Ammon's horn (tissue), 1 donor: ENCODE measurements at regions not wholly inside any gene's neighbourhood (a gene's known extent, or its start where the extent isn't known, plus 50 kb on each side); places are given as distances from the start of the nearest gene placed in this dataset.
A peak's percentile ranks its signal among the peaks of the same experiment; 100 is the strongest.
"Not testable (repeated sequence)": the region's sequence is repeated elsewhere in the genome, so short reads cannot be mapped to it uniquely, and the experiment has no call there.

Source experiments
- DNase-seq: peaks from one replicate; pipeline ENCODE4 v3.0.0-alpha.2; 2016; ENCODE audit warnings: low spot score

- no peak for DNase-seq
Observed at GRCh38 chr16:54985156-54985555, 54.5 kb downstream of the IRX5 start.

GRCh38 chr16:54985668-54986067 lies 55.0 kb downstream of the IRX5 start:
- DNase-seq: no peak

DNA sequence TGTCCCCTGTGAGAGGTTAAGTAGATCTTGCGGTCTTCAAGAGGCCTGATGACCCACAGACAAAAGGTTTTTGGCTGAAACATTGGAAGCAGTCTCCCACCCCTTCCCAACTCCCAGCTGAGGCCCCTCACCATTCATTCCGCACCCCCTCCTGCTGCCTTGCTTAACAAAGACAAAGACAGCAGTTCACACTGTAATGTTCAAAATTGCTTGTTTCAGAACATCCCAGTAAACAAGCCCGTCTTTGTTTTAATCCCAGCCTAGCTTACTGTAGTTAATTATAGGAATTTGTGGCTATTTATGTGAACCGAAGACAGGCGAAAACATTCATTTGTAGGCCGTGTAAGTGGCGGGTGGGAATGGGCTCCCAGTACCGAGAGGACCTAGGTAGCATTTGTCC lies 55.7 kb downstream of the IRX5 start:
- DNase-seq: peak; percentile 11

- peak; percentile 46 for DNase-seq
Observed at GRCh38 chr16:54987081-54987480, 56.4 kb downstream of the IRX5 start.

DNA sequence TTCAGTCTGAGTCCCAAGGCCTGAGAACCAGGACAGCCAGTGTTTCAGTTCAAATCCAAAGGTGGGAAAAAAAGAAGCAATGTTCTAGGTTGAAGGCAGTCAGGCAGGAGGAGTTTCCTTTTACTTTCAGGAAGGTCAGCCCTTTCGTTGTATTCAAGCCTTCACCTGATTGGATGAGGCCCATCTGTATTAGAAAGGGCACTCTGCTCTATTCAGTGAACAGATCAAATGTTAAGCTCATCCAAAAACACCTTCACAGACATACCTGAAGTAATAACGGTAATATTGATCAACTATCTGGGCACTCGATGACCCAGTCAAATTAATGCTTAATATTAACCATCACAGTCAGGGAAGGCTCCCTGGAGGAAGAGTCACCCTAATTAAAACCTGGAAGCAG lies 60.9 kb downstream of the IRX5 start:
- DNase-seq: no peak

- DNase-seq: not testable (repeated sequence)
Observed at GRCh38 chr16:54991946-54992345, 61.3 kb downstream of the IRX5 start.

DNA sequence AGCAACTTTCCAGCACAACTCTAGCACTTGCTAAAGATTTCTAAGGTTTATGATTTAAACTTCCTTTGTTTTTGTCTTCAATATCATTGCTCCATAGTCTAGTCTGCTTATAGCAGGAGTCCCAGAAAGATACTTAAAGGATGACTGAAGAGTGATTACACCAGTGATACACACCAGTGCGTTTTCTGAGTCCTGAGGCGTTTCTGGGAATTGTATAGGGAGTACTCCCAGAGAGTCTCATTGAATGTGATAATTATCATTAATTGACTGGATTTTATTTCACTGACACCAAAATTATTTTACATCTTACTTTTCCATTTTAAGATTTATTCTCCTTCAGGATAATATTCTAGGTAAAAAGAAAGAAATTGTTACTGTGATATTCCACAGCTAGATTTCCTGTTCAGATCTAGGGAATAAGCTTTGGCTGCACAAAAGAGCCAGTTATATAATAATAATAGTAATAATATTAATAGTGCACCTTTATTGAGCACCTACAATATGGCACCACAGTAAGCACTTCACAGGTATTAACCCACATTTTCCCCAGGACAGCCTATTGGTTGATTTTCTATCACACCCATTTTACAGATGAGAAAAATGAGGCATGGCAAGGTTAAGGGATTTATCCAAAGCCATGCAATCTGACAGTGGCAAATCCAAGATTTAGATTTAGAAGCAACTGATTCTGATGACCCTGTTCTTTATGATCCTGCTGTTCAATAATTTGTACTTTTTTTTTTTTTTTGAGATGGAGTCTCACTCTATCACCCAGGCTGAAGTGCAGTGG lies 62.6 kb downstream of the IRX5 start:
- DNase-seq: no peak

- no peak for DNase-seq
Observed at GRCh38 chr16:54996186-54996585, 65.5 kb downstream of the IRX5 start.

DNA sequence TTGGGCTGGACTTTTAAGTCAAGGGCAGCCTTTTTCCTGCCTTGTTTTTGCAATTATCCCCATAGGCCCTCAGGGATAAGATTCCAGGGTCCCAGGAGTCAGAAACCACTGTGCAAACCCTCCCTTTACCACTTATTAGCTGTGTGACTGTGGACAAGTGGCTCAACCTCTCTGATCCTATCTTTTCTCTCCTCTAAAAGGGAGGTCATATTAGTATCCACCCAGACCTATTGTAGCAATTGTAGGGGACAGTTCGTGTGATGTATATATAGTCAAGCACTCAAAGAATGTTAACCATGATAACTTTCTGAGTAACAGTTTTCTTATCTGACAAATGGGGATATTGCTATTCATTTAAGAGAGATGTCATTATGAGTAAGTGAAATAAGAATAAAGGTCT lies 68.2 kb downstream of the IRX5 start:
- DNase-seq: no peak

DNA sequence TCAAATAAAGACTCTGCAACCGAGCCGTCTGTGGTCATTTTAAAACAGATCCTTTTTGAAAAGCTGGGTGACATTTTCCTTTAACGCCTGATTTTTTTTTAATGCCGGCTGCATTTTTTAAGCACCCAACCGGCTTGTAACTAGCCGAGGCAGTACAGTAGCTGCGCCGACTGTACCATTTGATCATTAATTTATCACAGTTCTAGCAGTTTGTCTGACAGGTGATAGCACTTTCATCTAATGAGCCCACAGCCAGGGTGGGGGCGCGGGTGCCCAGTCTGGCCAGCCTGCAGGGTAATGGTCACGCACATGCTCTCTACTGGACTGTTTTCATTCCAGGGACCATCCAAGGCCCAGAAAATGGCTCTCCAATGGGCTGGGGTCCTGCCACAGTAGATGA lies 68.8 kb downstream of the IRX5 start:
- DNase-seq: no peak

DNA sequence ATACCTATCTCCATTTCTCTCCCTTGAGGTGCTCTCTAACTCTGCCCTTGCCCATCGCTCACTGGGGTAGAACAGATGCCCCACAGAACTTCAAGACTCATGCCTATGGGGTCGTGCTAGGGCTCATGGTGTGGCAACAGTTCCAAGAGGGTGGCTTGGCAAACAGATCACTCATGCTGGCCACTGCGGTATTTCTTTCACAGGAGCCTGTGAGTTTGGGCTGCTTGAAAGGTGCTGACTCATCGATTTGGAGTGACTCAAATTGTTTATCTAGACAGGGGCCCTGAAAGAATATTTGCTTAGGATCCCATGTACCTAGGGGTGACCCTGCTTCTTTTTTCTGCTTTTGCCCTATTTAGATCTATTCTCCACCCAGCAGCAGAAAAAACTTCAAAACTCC lies 69.9 kb downstream of the IRX5 start:
- no peak for DNase-seq

DNA sequence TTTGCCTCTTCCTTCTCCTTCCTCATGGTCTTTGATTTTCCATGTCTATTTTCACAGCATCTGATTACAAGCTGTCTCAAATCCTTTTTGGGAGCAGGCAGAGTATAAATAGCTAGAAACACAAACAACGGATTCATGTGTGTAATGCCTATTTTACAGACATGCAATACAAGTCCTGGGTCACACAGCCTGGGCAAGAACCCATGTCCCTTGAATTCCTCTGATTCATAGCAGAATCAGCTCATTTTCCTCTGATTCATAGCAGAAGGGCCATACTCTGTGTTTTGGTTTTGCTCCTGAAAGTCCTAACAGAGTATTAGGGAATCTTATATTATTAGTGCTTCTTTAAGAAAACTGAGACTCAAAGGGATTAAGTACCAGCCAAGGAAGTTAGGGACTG lies 71.3 kb downstream of the IRX5 start:
- no peak for DNase-seq

DNA sequence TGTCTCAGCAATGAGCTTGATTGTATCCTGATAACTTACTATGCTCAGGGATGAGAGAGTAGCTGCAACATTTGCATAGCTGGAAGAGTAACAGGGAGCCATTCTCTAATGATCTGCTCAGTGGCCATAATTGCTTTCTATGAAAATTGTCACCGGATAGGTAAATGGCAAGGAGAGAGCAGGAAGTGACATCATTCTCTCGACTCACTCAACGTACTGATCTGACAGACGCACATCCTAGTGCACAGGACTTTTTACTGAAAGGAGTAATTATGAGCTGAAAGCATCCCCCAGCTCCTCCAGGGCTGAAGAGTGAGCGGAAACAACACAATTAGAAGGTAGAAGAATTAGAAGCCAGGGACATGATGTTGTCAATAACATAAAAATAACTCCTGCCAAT lies 71.8 kb downstream of the IRX5 start:
- no peak for DNase-seq

DNA sequence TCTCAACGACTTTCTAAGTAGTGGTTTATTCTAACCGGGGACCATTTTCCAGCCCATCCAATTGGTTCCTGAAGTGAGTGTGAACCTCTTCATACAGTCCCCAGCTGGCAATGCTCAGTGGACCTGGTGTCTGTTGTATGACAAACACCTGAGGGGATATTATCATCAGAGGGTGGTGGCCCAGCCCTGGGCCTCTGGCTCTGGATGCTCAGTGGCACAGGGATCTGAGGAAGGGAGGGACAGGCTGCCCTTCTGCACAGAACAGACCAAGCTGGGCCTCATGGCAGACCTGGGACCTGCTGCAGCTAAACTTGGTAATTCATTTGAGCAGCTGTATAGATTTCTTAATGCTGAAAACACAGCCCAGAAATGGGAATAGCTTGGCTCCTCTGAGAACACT lies 72.6 kb downstream of the IRX5 start:
- no peak for DNase-seq

- peak; percentile 12 for DNase-seq
Observed at GRCh38 chr16:55003916-55004315, 73.3 kb downstream of the IRX5 start.

- no peak for DNase-seq
Observed at GRCh38 chr16:55007504-55007903, 76.8 kb downstream of the IRX5 start.

DNA sequence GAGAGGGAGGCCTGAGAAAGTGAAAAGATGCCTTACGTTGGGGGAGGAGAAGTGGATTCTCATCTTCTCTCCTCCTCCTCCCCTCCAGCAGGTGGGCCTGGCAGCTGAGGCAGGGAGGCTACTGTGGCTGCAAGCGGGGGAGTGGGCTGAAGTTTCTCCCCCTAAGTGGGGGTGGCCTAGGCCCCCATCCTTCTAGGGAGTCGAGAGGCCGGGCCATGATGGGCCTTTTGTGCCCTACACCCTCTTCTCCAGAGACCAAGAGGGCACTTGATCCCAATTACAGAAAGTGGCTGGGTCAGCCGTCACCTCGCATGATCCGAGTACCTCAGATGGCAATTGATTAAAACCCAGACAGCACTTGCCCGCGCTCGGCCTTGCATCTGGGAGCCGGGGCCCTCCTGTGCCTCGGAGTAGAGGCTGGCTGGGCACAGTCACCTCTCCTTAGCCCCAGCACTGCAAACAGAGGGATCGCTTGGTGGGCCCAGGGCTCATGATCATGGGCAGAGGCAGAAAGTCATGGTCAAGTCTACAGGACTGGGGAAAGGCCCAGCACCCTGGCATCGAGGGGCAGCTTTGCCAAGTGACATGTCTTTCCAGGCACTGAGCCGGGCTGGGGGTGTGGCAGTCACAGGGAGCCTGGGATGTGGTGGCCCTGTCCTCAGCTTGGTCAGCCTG lies 78.3 kb downstream of the IRX5 start:
- DNase-seq: no peak

- no peak for DNase-seq
Observed at GRCh38 chr16:55009581-55009980, 78.9 kb downstream of the IRX5 start.

GRCh38 chr16:55010492-55011160 lies 80.0 kb downstream of the IRX5 start:
- DNase-seq: no peak

- no peak for DNase-seq
Observed at GRCh38 chr16:55012362-55012761, 81.7 kb downstream of the IRX5 start.

- DNase-seq: no peak
Observed at GRCh38 chr16:55012793-55013192, 82.1 kb downstream of the IRX5 start.

DNA sequence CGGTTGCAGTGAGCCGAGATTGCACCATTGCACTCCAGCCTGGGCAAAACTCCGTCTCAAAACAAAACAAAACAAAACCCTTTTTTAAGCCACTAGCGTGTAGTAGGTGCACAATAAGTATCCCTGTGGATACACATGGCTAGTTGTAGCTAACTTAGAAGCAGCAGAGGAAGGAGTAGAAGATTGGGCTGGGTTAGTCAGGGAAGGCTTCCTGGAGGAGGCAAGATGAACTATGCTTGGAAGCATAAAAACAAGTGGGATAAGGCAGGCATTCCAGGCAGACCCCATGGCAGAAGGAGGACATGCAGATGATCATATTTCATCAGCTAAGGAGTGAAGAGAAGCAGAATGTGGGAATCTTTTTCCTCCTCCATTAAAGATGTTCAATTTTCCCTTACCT lies 83.4 kb downstream of the IRX5 start:
- DNase-seq: no peak
